Prostate gland (tissue), 2 donors: ENCODE measurements at regions not wholly inside any gene's neighbourhood (a gene's known extent, or its start where the extent isn't known, plus 50 kb on each side); places are given as distances from the start of the nearest gene placed in this dataset.

ENCODE experiments used
- POLR2A ChIP-seq: fragments of 450-650 bp; IDR thresholded peaks from one replicate; pipeline ENCODE4 v1.6.1; 2016; ENCODE audit warnings: antibody characterized with exemption, mild to moderate bottlenecking
- TF ChIP-seq, protein P1 (sequence below), 4 experiments: fragments of 200-600 bp in 2 of 4; fragments of 450-650 bp in 2 of 4; sonication (generic) in 2 of 4; IDR thresholded peaks; 1 replicate in 3 of 4; 2 replicates in 1 of 4; pipeline ENCODE4 v1.5.1; 2016 to 2019; ENCODE audit warnings: antibody characterized with exemption in 4 of 4, mild to moderate bottlenecking in 2 of 4, moderate library complexity in 2 of 4

DNA sequence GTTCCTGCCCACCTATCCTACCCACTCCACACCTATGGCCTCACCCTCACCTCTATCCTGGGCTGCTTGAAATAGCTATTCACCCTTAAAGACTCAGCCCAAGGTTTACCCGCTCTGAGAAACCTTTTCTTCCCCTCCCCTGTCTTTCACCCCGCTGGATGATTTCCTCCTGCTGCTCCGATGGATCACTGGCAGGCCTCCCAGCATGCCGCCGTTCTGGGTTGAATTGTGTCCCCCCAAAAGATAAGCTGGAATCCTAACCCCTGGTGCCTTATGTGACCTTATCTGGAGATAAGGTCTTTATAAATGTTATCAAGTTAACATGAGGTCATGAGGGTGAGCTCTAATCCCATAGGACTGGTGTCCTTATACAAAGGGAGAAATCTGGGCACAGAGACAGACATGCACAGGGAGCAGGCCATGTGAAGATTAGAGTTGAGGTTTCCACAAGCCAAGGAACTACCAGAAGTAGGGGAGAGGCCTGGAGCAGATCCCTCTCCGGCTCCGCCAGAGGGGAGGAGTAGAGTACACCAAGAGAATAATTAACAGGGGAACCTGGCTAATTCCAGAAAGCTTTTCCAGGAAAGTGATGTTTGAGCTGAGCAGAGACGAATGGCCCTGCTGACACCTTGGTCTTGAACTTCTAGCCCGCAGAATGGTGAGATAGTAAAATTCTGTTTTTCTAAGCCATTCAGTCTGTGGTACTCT, 110.0 kb upstream of the SERBP1 start:
- TF ChIP-seq, protein P1, sequence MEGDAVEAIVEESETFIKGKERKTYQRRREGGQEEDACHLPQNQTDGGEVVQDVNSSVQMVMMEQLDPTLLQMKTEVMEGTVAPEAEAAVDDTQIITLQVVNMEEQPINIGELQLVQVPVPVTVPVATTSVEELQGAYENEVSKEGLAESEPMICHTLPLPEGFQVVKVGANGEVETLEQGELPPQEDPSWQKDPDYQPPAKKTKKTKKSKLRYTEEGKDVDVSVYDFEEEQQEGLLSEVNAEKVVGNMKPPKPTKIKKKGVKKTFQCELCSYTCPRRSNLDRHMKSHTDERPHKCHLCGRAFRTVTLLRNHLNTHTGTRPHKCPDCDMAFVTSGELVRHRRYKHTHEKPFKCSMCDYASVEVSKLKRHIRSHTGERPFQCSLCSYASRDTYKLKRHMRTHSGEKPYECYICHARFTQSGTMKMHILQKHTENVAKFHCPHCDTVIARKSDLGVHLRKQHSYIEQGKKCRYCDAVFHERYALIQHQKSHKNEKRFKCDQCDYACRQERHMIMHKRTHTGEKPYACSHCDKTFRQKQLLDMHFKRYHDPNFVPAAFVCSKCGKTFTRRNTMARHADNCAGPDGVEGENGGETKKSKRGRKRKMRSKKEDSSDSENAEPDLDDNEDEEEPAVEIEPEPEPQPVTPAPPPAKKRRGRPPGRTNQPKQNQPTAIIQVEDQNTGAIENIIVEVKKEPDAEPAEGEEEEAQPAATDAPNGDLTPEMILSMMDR (IDR thresholded peaks at IDR 0.05), result no peak
- no peak for TF ChIP-seq POLR2A
